Pancreas (tissue), 10 donors: ENCODE measurements at regions not wholly inside any gene's neighbourhood (a gene's known extent, or its start where the extent isn't known, plus 50 kb on each side); places are given as distances from the start of the nearest gene placed in this dataset.
"Not testable (repeated sequence)": the region's sequence is repeated elsewhere in the genome, so short reads cannot be mapped to it uniquely, and the experiment has no call there.

ENCODE experiments used
- ATAC-seq, 4 donors: fragments of 200-7000 bp; cut with Tn5 transposase; one replicate each; pipeline versions ENCODE4 v1.8.0 to v1.9.1; 2020; ENCODE audit warnings: mild to moderate bottlenecking in 4 of 4, moderate library complexity in 4 of 4
- DNase-seq, 6 donors: peaks; one replicate each; pipeline ENCODE4 v3.0.0-alpha.2; 2020
- FAIRE-seq: peaks from 2 replicates; lab custom pipeline; 2012; peaks lifted over from hg19 to GRCh38; lab: Jason Lieb, UNC
- H3K27ac ChIP-seq, 4 donors: fragments of 200-600 bp; sonication (generic); 1 replicate in 3 of 4; 2 replicates in 1 of 4; pipeline versions ENCODE4 v1.5.0 to v1.8.0; 2020
- H3K27me3 ChIP-seq, 4 donors: fragments of 200-600 bp; one replicate each; pipeline ENCODE4 v1.8.0; 2021
- H3K36me3 ChIP-seq, 3 donors: fragments of 200-600 bp; sonication (generic) in 1 of 3; one replicate each; pipeline versions ENCODE4 v1.5.0 to v1.8.0; 2020 to 2021
- H3K4me1 ChIP-seq, 3 donors: fragments of 200-600 bp; one replicate each; pipeline ENCODE4 v1.8.0; 2021
- H3K4me3 ChIP-seq, 4 donors: fragments of 200-600 bp; sonication (generic) in 2 of 4; one replicate each; pipeline versions ENCODE4 v1.5.0 to v1.8.0; 2020 to 2021
- H3K9me3 ChIP-seq, 4 donors: fragments of 200-600 bp; one replicate each; pipeline ENCODE4 v1.8.0; 2021
- WGBS, 2 donors: extraction: QIAGEN DNeasy Blood & Tissue Kit; methylation state at CpG; one replicate each; pipeline ENCODE4 v1.1.7; 2013; 5-methylcytosine and 5-hydroxymethylcytosine counted together
- intact Hi-C, 3 donors: fragments of 100-400 bp; cut with DNase I; formaldehyde crosslinking; loops; one replicate each; pipeline versions ENCODE4 v1.11.1 to v1.14.2; 2022
- TF ChIP-seq, protein P1 (sequence below), 4 donors: fragments of 200-600 bp; sonication (generic) in 3 of 4; IDR thresholded peaks; one replicate each; pipeline versions ENCODE4 v1.5.0 to v1.8.0; 2021; ENCODE audit warnings: antibody characterized with exemption in 4 of 4
- donor health status: healthy with polysubstance abuse.
- donor health status: DM: no; HTN: no; CAD: no; lungs with moderate emphysema.
- donor health status: DM: no; HTN: no; CAD: no.
- donor health status: control.
- donor health status: control.
- donor health status: Bipolar disorder and iron deficiency.
- donor health status: DM: yes; HTN: yes; CAD: no.
- donor health status: DM: no; HTN: no; CAD: no.
- donor health status: DM: no; HTN: no; CAD: no.
- donor health status: DM: yes; HTN: yes; CAD: no.

DNA sequence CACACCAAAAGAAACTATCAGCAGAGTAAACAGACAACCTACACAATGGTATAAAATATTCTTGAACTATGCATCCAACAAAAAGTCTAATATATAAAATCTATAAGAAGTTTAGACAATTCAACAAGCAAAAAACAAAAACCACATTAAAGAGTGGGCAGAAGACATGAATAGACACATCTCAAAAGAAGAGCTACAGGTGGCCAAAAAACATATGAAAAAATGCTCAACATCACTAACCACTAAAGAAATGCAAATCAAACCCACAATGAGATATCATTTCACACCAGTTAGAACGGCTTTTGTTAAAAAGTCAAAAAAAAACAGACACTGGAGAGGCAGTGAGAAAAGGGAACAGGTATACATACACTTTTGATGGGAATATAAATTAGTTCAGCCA lies 348.9 kb upstream of the MAF start:
- TF ChIP-seq, protein P1, sequence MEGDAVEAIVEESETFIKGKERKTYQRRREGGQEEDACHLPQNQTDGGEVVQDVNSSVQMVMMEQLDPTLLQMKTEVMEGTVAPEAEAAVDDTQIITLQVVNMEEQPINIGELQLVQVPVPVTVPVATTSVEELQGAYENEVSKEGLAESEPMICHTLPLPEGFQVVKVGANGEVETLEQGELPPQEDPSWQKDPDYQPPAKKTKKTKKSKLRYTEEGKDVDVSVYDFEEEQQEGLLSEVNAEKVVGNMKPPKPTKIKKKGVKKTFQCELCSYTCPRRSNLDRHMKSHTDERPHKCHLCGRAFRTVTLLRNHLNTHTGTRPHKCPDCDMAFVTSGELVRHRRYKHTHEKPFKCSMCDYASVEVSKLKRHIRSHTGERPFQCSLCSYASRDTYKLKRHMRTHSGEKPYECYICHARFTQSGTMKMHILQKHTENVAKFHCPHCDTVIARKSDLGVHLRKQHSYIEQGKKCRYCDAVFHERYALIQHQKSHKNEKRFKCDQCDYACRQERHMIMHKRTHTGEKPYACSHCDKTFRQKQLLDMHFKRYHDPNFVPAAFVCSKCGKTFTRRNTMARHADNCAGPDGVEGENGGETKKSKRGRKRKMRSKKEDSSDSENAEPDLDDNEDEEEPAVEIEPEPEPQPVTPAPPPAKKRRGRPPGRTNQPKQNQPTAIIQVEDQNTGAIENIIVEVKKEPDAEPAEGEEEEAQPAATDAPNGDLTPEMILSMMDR (IDR thresholded peaks at IDR 0.05) = no peak
- WGBS, 2 donors = 93 to 96% methylated on average over 1 of the region's 1 CpG
- H3K9me3 ChIP-seq = no peaks in the 10 kb centered on the region
- no peak for DNase-seq
- intact Hi-C loops = no loop called here
- no peak for FAIRE-seq
- no peak overlapping the region for H3K27ac ChIP-seq
- no peaks in the 10 kb centered on the region for H3K27me3 ChIP-seq
- H3K4me1 ChIP-seq = no peaks in the 10 kb centered on the region
- H3K4me3 ChIP-seq = no peak overlapping the region
- H3K36me3 ChIP-seq = no peaks in the 10 kb centered on the region
- no peak for ATAC-seq

DNA sequence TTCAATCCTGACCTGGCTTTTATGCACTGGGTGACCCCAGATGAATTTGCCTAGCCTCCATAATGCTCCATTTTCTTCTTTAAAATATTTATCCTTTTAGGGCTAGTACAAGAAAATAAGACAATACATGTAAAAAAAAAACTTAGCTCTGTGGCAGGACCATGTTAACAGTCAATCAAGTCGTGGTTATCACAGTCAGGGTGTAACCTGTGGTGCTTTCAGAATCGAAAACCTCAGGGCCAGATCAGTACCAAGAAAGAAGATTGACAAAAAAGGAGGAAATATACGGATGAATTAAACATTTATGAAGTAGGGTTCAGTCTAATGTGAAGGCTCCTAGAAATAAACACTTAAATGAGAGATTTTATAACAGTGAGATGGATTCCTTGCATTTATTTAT lies 347.2 kb upstream of the MAF start:
- TF ChIP-seq, protein P1 (IDR thresholded peaks at IDR 0.05) = no peak
- ATAC-seq = no peak
- no peak for FAIRE-seq
- WGBS, 2 donors = 58 to 66% methylated on average over 3 of the region's 3 CpGs
- no peak overlapping the region for H3K4me3 ChIP-seq
- H3K36me3 ChIP-seq = no peaks in the 10 kb centered on the region
- no peak for DNase-seq
- H3K4me1 ChIP-seq = no peaks in the 10 kb centered on the region
- no peaks in the 10 kb centered on the region for H3K9me3 ChIP-seq
- intact Hi-C loops = no loop called here
- H3K27ac ChIP-seq = no peak overlapping the region
- no peaks in the 10 kb centered on the region for H3K27me3 ChIP-seq

DNA sequence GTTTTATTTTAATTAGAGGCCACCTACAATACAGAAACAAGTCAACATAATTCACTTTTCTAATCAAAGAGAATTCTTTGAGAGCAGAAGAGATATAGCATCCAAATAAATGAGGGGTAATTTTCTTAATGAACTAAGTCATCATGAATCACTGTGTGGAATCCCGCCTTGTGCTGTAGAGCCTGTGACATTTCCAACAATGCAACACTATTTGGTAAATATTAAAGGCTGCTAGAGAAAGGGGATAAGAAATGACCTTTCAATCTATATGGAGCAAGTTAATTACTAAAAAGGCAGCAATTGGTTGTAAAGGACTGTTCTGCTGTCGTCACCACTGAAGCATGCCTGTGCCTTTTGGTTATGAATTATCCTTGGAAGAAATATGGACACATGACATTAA lies 345.7 kb upstream of the MAF start:
- Histone ChIP-seq H3K36me3 (no peaks in the 10 kb centered on the region), H3K27me3 (no peaks in the 10 kb centered on the region), H3K27ac (no peak overlapping the region), H3K4me3 (no peak overlapping the region), H3K9me3 (no peaks in the 10 kb centered on the region), H3K4me1 (no peaks in the 10 kb centered on the region)
- DNase-seq (no peak), ATAC-seq (no peak), FAIRE-seq (no peak)
- TF ChIP-seq, protein P1 (IDR thresholded peaks at IDR 0.05) = no peak
- WGBS, 2 donors = 92 to 95% methylated on average over 2 of the region's 2 CpGs
- intact Hi-C loops = no loop called here

DNA sequence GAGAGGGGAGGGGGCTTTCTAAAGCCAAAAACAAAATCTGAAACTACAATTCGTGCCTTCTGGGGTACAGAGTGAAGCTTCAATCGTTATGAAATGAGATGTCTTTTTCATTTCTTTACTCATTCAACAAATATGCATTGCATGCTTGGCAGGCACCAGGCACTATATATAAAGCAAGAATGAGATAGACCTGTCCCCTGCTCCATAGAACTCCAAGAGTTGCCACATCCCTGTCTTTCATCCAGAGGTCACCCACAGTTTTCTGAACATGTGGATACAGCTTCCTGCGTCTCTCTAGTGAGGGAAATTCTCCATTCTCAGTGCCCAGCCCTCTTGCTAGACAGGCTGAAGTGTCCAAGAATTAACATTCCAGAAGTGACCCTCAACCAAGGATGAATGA lies 343.2 kb upstream of the MAF start:
- Histone ChIP-seq H3K27ac (no peak overlapping the region), H3K27me3 (no peaks in the 10 kb centered on the region), H3K9me3 (no peaks in the 10 kb centered on the region), H3K4me1 (no peaks in the 10 kb centered on the region), H3K36me3 (no peaks in the 10 kb centered on the region), H3K4me3 (no peak overlapping the region)
- WGBS, 2 donors = 56 to 66% methylated on average over 3 of the region's 3 CpGs
- intact Hi-C loops = no loop called here
- ATAC-seq (no peak), FAIRE-seq (no peak), DNase-seq (no peak)
- TF ChIP-seq, protein P1 (IDR thresholded peaks at IDR 0.05) = no peak

DNA sequence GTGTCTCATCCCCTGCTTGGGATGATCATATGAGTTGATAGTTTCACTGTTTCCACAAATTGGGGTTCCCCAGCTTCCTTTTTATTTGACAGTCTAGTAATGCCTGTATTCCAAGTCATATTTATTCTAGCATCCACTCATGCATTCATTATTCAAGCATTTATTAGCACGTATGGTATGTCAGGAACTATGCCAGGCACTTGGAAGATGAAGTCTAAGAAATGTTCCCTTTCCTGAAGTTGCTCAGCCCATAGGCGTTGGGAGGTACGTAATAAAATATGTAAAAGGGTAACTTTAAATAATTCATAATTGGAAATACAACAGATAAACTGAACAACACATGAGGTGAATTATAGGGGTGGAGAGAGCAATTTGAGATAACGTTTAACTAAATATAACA lies 338.0 kb upstream of the MAF start:
- WGBS, 2 donors = 56 to 70% methylated on average over 4 of the region's 4 CpGs

DNA sequence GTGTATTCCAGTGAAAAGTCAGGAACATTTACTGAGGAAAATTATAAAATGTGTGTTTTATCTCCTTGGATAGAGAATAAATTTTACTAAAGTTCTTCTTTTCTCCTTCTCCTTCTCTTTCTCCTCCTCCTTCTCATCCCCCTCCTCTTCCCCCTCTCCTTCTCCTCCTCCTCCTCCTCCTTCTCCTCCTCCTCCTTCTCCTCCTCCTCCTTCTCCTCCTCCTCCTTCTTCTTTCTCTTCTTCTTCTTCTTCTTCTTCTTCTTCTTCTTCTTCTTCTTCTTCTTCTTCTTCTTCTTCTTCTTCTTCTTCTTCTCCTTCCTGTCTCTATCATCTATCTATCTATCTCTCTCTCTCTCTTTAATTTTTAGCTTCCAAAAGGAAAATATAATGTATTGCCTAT lies 337.1 kb upstream of the MAF start:
- ATAC-seq, FAIRE-seq, H3K4me3 ChIP-seq, H3K27me3 ChIP-seq, H3K36me3 ChIP-seq, H3K27ac ChIP-seq, intact Hi-C loops, H3K9me3 ChIP-seq, DNase-seq, H3K4me1 ChIP-seq: not testable (repeated sequence)

More for the DNA sequence above, 338.0 kb upstream of the MAF start:
- Histone ChIP-seq H3K4me3 (no peak overlapping the region), H3K27me3 (no peaks in the 10 kb centered on the region), H3K9me3 (no peaks in the 10 kb centered on the region), H3K36me3 (no peaks in the 10 kb centered on the region), H3K27ac (no peak overlapping the region), H3K4me1 (no peaks in the 10 kb centered on the region)
- FAIRE-seq (no peak), DNase-seq (no peak), ATAC-seq (no peak)
- intact Hi-C loops = no loop called here
- TF ChIP-seq, protein P1 (IDR thresholded peaks at IDR 0.05) = no peak
